Kidney capillary endothelial cell (primary cell): ENCODE measurements at regions not wholly inside any gene's neighbourhood (a gene's known extent, or its start where the extent isn't known, plus 50 kb on each side); places are given as distances from the start of the nearest gene placed in this dataset.

Experiments
- DNase-seq: peaks from one replicate; pipeline ENCODE4 v3.0.0-alpha.2; 2018; ENCODE audit warnings: low spot score

- DNase-seq = no peak
Measured at GRCh38 chr10:113364227-113364626, 188.6 kb upstream of the HABP2 start.

GRCh38 chr10:113368666-113369364 lies 184.0 kb upstream of the HABP2 start:
- DNase-seq = no peak

GRCh38 chr10:113369365-113369694 lies 183.5 kb upstream of the HABP2 start:
- no peak for DNase-seq

GRCh38 chr10:113376428-113376827 lies 176.4 kb upstream of the HABP2 start:
- DNase-seq = no peak

- DNase-seq = no peak
Measured at GRCh38 chr10:113379091-113379490, 173.8 kb upstream of the HABP2 start.

- peak; percentile 19 for DNase-seq
Measured at GRCh38 chr10:113381416-113381815, 171.4 kb upstream of the HABP2 start.

- DNase-seq = peak; percentile 87
Measured at GRCh38 chr10:113381981-113382509, 170.8 kb upstream of the HABP2 start.

GRCh38 chr10:113382691-113383090 lies 170.2 kb upstream of the HABP2 start:
- DNase-seq = peak; percentile 26

GRCh38 chr10:113384181-113384580 lies 168.7 kb upstream of the HABP2 start:
- no peak for DNase-seq

- peak; percentile 86 for DNase-seq
Measured at GRCh38 chr10:113385021-113385999, 167.5 kb upstream of the HABP2 start.

GRCh38 chr10:113386005-113386404 lies 166.8 kb upstream of the HABP2 start:
- DNase-seq = peak; percentile 83

GRCh38 chr10:113389969-113390368 lies 162.9 kb upstream of the HABP2 start:
- DNase-seq = no peak

GRCh38 chr10:113390896-113391295 lies 162.0 kb upstream of the HABP2 start:
- no peak for DNase-seq

GRCh38 chr10:113397047-113397446 lies 155.8 kb upstream of the HABP2 start:
- no peak for DNase-seq

- no peak for DNase-seq
Measured at GRCh38 chr10:113399065-113399464, 153.8 kb upstream of the HABP2 start.

GRCh38 chr10:113402602-113403001 lies 150.3 kb upstream of the HABP2 start:
- no peak for DNase-seq

- no peak for DNase-seq
Measured at GRCh38 chr10:113407218-113407617, 145.6 kb upstream of the HABP2 start.

GRCh38 chr10:113409175-113409574 lies 143.7 kb upstream of the HABP2 start:
- DNase-seq = no peak

GRCh38 chr10:113410618-113411017 lies 142.2 kb upstream of the HABP2 start:
- no peak for DNase-seq

GRCh38 chr10:113411456-113411855 lies 141.4 kb upstream of the HABP2 start:
- no peak for DNase-seq

GRCh38 chr10:113412161-113412560 lies 140.7 kb upstream of the HABP2 start:
- DNase-seq = no peak

- no peak for DNase-seq
Measured at GRCh38 chr10:113414543-113414942, 138.3 kb upstream of the HABP2 start.

GRCh38 chr10:113415246-113415645 lies 137.6 kb upstream of the HABP2 start:
- DNase-seq = no peak
